Activated naive CD4-positive, alpha-beta T cell treated with anti-CD3 and anti-CD28 coated beads for 36 hours (primary cell): ENCODE measurements at regions not wholly inside any gene's neighbourhood (a gene's known extent, or its start where the extent isn't known, plus 50 kb on each side); places are given as distances from the start of the nearest gene placed in this dataset.

Experiments
- CTCF ChIA-PET: fragments of 350-600 bp; sonication (Branson Sonifier 250); formaldehyde crosslinking; loops from one replicate; lab custom pipeline; 2021; ENCODE audit warnings: antibody characterized with exemption; lab: Charles Lee
- DNase-seq: peaks from one replicate; pipeline ENCODE4 v3.0.0-alpha.2; 2020
- H3K27ac Mint-ChIP-seq: one replicate; pipeline ENCODE4 v1.8.0; 2021; ENCODE audit warnings: mild to moderate bottlenecking, mixed read lengths
- H3K27me3 Mint-ChIP-seq: one replicate; pipeline ENCODE4 v1.8.0; 2021; ENCODE audit warnings: low read depth, mixed read lengths
- H3K36me3 Mint-ChIP-seq: one replicate; pipeline ENCODE4 v1.8.0; 2021; ENCODE audit warnings: low read depth, mixed read lengths
- H3K4me1 Mint-ChIP-seq: one replicate; pipeline ENCODE4 v1.8.0; 2021; ENCODE audit warnings: low read depth, mixed read lengths
- H3K4me3 Mint-ChIP-seq: one replicate; pipeline ENCODE4 v1.8.0; 2021; ENCODE audit warnings: mild to moderate bottlenecking, moderate library complexity, mixed read lengths
- H3K9me3 Mint-ChIP-seq: one replicate; pipeline ENCODE4 v1.8.0; 2021; ENCODE audit warnings: mixed read lengths
- intact Hi-C: fragments of 100-400 bp; cut with micrococcal nuclease; formaldehyde crosslinking; loops from one replicate; pipeline ENCODE4 v1.15.1; 2023

GRCh38 chr1:182141040-182141439 is 79.5 kb upstream of the ZNF648 start:
- Mint-ChIP-seq H3K27ac (no peak overlapping the region), H3K4me3 (no peak overlapping the region), H3K4me1 (peaks cover 16% of the 10 kb centered on the region), H3K27me3 (no peaks in the 10 kb centered on the region), H3K36me3 (no peaks in the 10 kb centered on the region), H3K9me3 (no peaks in the 10 kb centered on the region)
- intact Hi-C loops: loop anchor here (10.0 kb wide), 1 partner anchor 444 kb away; the partner anchor contains the start of gene RNASEL
- no peak for DNase-seq
- CTCF ChIA-PET: interaction anchor here (0.6 to 6.5 kb wide), 3 partner anchors 56 to 280 kb away, joined by 4 to 153 read pairs (median 5); no protein-coding TSS in a partner anchor

GRCh38 chr1:182139496-182139895 is 78.0 kb upstream of the ZNF648 start:
- Mint-ChIP-seq H3K27ac (no peak overlapping the region), H3K4me3 (no peak overlapping the region), H3K4me1 (peaks cover 11% of the 10 kb centered on the region), H3K9me3 (peaks cover 13% of the 10 kb centered on the region), H3K36me3 (no peaks in the 10 kb centered on the region), H3K27me3 (no peaks in the 10 kb centered on the region)
- CTCF ChIA-PET: interaction anchor here (1.2 to 1.6 kb wide), 2 partner anchors 10 to 257 kb away, joined by 3 read pairs; no protein-coding TSS in a partner anchor
- intact Hi-C loops: no loop called here
- DNase-seq: no peak

- no peaks in the 10 kb centered on the region for H3K27me3 Mint-ChIP-seq
- no peak overlapping the region for H3K27ac Mint-ChIP-seq
- H3K4me3 Mint-ChIP-seq: no peak overlapping the region
- H3K9me3 Mint-ChIP-seq: peaks cover 26% of the 10 kb centered on the region
- intact Hi-C loops: no loop called here
- DNase-seq: no peak
- CTCF ChIA-PET: no interaction called here
- peaks cover 9% of the 10 kb centered on the region for H3K4me1 Mint-ChIP-seq
- H3K36me3 Mint-ChIP-seq: peaks cover 4% of the 10 kb centered on the region
Observed at GRCh38 chr1:182137546-182137945, 76.0 kb upstream of the ZNF648 start.

GRCh38 chr1:182135946-182136345 is 74.4 kb upstream of the ZNF648 start:
- no peak overlapping the region for H3K27ac Mint-ChIP-seq
- peaks cover 26% of the 10 kb centered on the region for H3K9me3 Mint-ChIP-seq
- H3K27me3 Mint-ChIP-seq: no peaks in the 10 kb centered on the region
- no peak for DNase-seq
- peaks cover 9% of the 10 kb centered on the region for H3K4me1 Mint-ChIP-seq
- no peak overlapping the region for H3K4me3 Mint-ChIP-seq
- H3K36me3 Mint-ChIP-seq: peaks cover 4% of the 10 kb centered on the region
- CTCF ChIA-PET: interaction anchor here (0.8 to 1.4 kb wide), 3 partner anchors 8 to 55 kb away, joined by 3 to 7 read pairs (median 3); no protein-coding TSS in a partner anchor
- intact Hi-C loops: no loop called here

DNA sequence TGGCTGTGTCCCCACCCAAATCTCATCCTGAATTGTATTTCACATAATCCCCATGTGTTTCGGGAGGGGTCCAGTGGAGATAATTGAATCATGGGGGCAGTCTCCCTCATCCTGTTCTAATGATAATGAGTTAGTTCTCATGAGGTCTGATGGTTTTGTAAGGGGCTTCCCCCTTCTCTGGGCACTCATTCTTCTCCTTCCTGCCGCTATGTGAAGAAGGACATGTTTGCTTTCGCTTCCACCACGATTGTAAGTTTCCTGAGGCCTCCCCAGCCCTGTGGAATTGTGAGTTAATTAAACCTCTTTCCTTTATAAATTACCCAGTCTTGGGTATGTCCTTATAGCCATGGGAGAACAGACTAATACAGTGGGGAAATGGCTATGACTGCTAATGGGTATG is 72.7 kb upstream of the ZNF648 start:
- H3K9me3 Mint-ChIP-seq: peaks cover 26% of the 10 kb centered on the region
- H3K27ac Mint-ChIP-seq: no peak overlapping the region
- no peak overlapping the region for H3K4me3 Mint-ChIP-seq
- intact Hi-C loops: no loop called here
- H3K27me3 Mint-ChIP-seq: no peaks in the 10 kb centered on the region
- H3K36me3 Mint-ChIP-seq: peaks cover 4% of the 10 kb centered on the region
- CTCF ChIA-PET: no interaction called here
- H3K4me1 Mint-ChIP-seq: peaks cover 9% of the 10 kb centered on the region
- no peak for DNase-seq

GRCh38 chr1:182133181-182133580 is 71.7 kb upstream of the ZNF648 start:
- CTCF ChIA-PET: interaction anchor here (0.6 to 2.1 kb wide), 2 partner anchors 10 to 67 kb away, joined by 4 to 10 read pairs; no protein-coding TSS in a partner anchor

GRCh38 chr1:182129398-182129797 is 67.9 kb upstream of the ZNF648 start:
- Mint-ChIP-seq H3K4me3 (no peak overlapping the region), H3K27ac (no peak overlapping the region), H3K36me3 (peaks cover 4% of the 10 kb centered on the region), H3K4me1 (no peaks in the 10 kb centered on the region), H3K27me3 (no peaks in the 10 kb centered on the region), H3K9me3 (peaks cover 12% of the 10 kb centered on the region)
- CTCF ChIA-PET: interaction anchor here (0.6 to 2.0 kb wide), 4 partner anchors 14 to 690 kb away, joined by 3 to 9 read pairs (median 4); no protein-coding TSS in a partner anchor
- intact Hi-C loops: no loop called here
- DNase-seq: no peak

More at GRCh38 chr1:182133181-182133580, 71.7 kb upstream of the ZNF648 start:
- Mint-ChIP-seq H3K4me3 (no peak overlapping the region), H3K27me3 (no peaks in the 10 kb centered on the region), H3K36me3 (peaks cover 4% of the 10 kb centered on the region), H3K27ac (no peak overlapping the region), H3K9me3 (peaks cover 26% of the 10 kb centered on the region), H3K4me1 (peaks cover 9% of the 10 kb centered on the region)
- DNase-seq: no peak
- intact Hi-C loops: no loop called here

- DNase-seq: no peak
- H3K27ac Mint-ChIP-seq: no peak overlapping the region
- intact Hi-C loops: no loop called here
- no peaks in the 10 kb centered on the region for H3K27me3 Mint-ChIP-seq
- CTCF ChIA-PET: interaction anchor here (0.9 to 1.2 kb wide), 3 partner anchors 15 to 42 kb away, joined by 3 to 4 read pairs (median 3); no protein-coding TSS in a partner anchor
- no peaks in the 10 kb centered on the region for H3K4me1 Mint-ChIP-seq
- no peak overlapping the region for H3K4me3 Mint-ChIP-seq
- H3K9me3 Mint-ChIP-seq: peaks cover 3% of the 10 kb centered on the region
- no peaks in the 10 kb centered on the region for H3K36me3 Mint-ChIP-seq
Observed at GRCh38 chr1:182128502-182128901, 67.0 kb upstream of the ZNF648 start.

DNA sequence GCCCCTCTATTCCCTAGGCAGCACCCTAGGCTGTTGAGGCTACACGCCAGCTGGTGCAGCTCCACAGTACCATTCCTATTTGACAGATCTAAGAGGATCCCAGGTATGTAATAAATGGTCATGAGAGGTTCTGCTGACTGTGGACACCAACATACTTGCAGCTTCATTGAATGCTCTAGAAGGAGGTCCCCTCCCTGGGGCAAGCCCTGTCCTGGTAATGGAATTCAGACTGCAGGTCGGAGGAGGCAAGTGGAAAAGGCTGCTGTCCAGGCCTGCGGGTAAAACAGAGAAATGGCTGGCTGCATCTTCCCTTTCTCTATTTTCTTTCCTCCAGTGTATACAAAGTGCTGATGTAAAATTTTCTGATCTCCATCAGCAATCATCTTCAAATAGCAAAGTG is 66.1 kb upstream of the ZNF648 start:
- Mint-ChIP-seq H3K27me3 (no peaks in the 10 kb centered on the region), H3K4me3 (no peak overlapping the region), H3K27ac (no peak overlapping the region), H3K9me3 (no peaks in the 10 kb centered on the region), H3K4me1 (no peaks in the 10 kb centered on the region), H3K36me3 (no peaks in the 10 kb centered on the region)
- intact Hi-C loops: no loop called here
- CTCF ChIA-PET: interaction anchor here (0.6 kb wide), 1 partner anchor 47 kb away, joined by 5 read pairs; no protein-coding TSS in a partner anchor
- no peak for DNase-seq

DNA sequence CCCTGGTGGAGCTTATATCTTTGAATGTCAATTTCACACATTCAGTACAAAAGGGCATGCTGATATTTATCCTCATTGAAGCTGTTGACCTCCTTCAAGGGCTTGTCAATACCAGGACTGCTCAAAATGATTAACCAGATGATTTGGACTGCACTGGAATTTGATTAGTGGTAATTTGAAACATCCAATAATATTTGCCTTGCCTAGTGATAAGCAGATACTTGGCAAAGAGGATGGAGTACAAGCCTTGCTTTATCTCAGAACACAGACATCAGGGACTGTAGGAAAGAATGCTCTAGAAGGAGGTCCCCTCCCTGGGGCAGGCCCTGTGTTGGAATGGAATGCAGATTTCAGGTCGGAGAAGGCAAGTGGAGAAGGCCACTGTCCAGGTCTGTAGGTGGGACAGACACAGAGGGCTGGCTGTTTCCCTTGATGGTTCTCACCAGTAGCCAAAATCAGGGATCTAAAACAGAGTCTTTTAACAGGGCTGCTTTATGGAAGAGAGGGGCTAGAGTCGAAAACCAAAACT is 64.8 kb upstream of the ZNF648 start:
- no peaks in the 10 kb centered on the region for H3K9me3 Mint-ChIP-seq
- CTCF ChIA-PET: interaction anchor here (0.8 to 1.3 kb wide), 2 partner anchors 15 to 17 kb away, joined by 3 to 4 read pairs; no protein-coding TSS in a partner anchor

DNA sequence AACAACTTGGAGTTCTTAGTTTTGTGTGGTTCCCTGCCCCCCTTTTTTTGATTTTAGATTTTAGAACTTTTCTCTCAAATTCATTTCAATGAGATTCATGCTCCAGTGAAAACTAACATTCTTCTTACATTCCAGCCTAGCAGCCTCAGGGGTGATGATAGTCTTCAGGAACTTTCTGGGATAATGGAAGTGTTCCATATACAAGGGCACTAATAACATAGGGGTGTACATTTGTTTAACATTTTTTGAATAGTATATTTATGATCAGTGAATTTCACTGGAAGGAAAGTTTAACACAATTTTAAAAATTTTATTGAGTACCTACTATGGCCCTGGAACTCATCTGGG is 61.4 kb upstream of the ZNF648 start:
- no peak overlapping the region for H3K4me3 Mint-ChIP-seq
- H3K27me3 Mint-ChIP-seq: no peaks in the 10 kb centered on the region
- no peak overlapping the region for H3K27ac Mint-ChIP-seq
- intact Hi-C loops: no loop called here
- CTCF ChIA-PET: no interaction called here
- no peaks in the 10 kb centered on the region for H3K36me3 Mint-ChIP-seq
- no peak for DNase-seq
- no peaks in the 10 kb centered on the region for H3K4me1 Mint-ChIP-seq
- H3K9me3 Mint-ChIP-seq: no peaks in the 10 kb centered on the region

More for the DNA sequence above, 64.8 kb upstream of the ZNF648 start:
- intact Hi-C loops: no loop called here
- H3K4me1 Mint-ChIP-seq: no peaks in the 10 kb centered on the region
- DNase-seq: no peak
- H3K27me3 Mint-ChIP-seq: no peaks in the 10 kb centered on the region
- no peaks in the 10 kb centered on the region for H3K36me3 Mint-ChIP-seq
- H3K4me3 Mint-ChIP-seq: no peak overlapping the region
- no peak overlapping the region for H3K27ac Mint-ChIP-seq

- Mint-ChIP-seq H3K27ac (no peak overlapping the region), H3K36me3 (no peaks in the 10 kb centered on the region), H3K4me1 (no peaks in the 10 kb centered on the region), H3K27me3 (no peaks in the 10 kb centered on the region), H3K4me3 (no peak overlapping the region), H3K9me3 (no peaks in the 10 kb centered on the region)
- CTCF ChIA-PET: no interaction called here
- DNase-seq: no peak
- intact Hi-C loops: no loop called here
Observed at GRCh38 chr1:182122256-182122912, 60.9 kb upstream of the ZNF648 start.

DNA sequence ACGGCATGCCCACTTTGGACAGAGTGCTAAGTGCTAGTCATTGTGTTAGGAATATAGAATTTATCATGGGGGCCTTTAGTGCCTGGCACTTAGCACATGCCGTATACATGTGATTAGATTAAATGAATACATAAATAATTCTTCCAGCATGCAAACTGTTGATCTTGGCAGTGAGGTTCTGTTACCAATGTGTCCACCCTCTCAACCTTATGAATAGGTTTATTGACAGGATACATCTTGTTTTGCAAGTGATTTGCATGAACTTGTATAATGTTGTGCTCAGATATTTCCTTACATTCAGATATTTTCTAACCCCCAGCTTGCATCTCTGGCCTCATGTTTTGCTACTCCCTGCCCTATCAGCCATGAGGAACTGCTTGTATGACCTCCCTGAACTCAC is 60.3 kb upstream of the ZNF648 start:
- Mint-ChIP-seq H3K36me3 (no peaks in the 10 kb centered on the region), H3K9me3 (no peaks in the 10 kb centered on the region), H3K4me1 (no peaks in the 10 kb centered on the region), H3K4me3 (no peak overlapping the region), H3K27me3 (no peaks in the 10 kb centered on the region), H3K27ac (no peak overlapping the region)
- CTCF ChIA-PET: no interaction called here
- intact Hi-C loops: no loop called here
- no peak for DNase-seq
